Stimulated activated CD4-positive, alpha-beta T cell treated with anti-CD3 and anti-CD28 coated beads, Interleukin-15, amount 100 ng/mL, for 24 hours (primary cell): ENCODE measurements at regions not wholly inside any gene's neighbourhood (a gene's known extent, or its start where the extent isn't known, plus 50 kb on each side); places are given as distances from the start of the nearest gene placed in this dataset.
"Not testable (repeated sequence)": the region's sequence is repeated elsewhere in the genome, so short reads cannot be mapped to it uniquely, and the experiment has no call there.

Experiments
- DNase-seq: peaks from one replicate; pipeline ENCODE4 v3.0.0-alpha.2; 2020

DNA sequence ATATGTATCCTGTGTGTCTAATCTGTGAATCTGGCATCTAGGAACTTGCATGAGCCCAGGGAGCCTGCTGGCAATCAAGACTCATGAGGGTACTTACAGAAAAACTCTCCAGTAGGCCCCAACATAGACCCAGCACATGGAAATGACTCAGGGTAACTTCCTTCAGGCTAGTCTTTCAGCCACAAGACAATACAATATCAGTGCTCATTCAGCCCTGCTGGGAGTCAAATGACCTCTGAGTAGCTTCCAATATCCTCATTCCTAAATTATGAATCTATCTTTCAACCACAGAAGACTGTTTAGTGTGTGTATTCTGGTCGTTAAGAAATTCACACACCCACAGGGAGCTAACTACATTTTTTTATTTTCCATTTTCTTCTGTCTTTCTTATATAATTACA, 1273.0 kb downstream of the EFNA5 start:
- no peak for DNase-seq

DNA sequence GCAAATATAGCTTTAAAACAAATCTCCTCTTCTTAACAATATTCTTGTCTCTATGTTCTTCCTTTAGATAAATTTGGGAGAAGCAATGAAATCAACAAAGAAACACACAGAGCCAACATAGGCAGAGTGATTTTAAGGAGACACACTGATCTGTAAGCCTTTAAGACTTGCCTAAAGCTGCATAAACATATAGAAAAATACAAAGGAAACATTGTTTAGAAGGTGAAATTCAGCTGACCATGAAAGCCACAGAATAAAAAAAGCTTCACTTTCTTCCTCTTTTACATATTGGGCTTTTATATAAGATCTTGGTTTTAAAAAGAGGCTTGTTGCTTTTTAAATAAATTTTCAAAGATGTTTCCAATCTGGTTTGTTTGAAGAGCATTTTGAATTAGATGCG, 1277.5 kb downstream of the EFNA5 start:
- DNase-seq, result no peak

DNA sequence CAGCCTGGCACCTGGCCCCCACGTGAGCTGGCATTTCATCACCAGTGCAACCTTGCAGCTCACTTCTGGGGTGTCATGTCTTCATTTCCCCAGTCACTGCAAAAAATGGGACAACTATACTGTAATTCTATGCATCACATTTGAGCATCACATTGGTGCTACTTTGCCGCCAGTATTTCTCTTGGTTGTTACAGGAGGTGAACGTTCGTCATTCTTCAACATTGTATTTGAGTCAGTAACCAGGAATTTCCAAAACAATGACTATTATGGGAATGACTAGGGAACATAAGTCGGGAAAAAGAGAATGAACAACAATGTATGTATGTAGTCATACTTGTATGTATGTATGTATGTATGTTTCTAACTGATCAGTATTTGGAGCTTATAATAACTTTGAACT, 1278.0 kb downstream of the EFNA5 start:
- no peak for DNase-seq

DNA sequence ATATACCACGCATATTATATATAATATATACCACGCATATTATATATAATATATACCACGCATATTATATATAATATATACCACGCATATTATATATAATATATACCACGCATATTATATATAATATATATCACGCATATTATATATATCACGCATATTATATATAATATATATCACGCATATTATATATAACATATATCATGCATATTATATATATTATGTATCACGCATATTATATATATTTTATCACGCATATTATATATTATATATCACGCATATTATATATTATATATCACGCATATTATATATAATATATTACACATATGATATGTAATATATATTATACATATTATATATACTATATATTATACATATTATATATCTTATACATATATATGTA, 1283.0 kb downstream of the EFNA5 start:
- not testable (repeated sequence) for DNase-seq

DNA sequence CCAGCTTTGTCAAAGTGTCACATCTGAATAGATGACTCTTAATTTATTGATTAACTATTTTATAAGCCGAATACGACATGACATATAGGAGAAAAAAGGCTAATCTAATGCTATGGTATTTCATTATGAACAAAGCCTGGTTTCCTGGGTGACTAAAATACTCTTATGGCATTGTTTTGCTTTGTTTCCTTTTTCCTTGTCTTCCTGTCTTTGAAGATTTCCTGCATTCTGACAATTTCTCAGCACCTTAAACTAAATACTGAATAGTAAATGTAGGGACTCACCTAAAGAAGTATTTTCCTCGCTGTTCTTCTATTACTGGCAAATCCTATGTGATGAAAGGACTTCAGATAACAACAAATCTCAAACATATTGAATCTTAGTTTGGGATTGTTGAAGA, 1284.5 kb downstream of the EFNA5 start:
- DNase-seq, result no peak

DNA sequence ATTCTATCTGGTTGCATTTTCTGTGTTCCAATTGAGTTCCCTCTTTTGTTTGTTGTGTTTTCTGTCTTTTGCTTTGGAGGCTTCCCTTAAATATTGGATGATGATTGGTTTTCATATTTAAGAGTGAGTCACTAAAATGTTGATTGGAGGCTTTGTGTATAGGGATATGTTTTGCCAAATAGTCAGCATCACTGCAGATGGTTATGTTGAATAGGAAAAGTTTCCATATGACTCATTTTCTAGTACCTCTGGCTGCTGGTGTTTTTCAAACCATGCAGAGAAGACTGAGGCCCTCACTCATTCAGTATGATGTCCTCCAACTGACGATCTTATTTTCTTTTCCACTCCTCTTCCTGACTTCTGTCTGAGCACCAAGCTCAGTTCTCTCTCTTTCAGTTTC, 1290.0 kb downstream of the EFNA5 start:
- no peak for DNase-seq

DNA sequence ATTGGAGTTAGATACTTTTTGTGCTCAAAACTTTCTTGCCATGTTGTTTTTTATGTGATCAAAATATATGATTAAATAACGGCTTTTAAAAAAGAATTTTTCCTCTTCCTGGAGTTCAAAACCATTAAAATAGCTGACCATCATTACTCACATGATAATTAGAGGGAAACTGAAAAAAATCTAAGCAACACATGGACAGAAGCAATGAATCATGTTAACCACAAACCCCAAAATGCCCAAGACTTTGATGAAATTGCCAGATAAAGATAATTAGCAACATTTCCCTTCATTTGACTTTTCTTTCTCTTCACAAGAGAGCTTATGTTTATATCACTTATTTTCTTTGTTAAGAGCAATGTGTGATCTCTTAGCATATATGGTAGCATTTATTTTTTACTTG, 1294.2 kb downstream of the EFNA5 start:
- DNase-seq, result no peak

DNA sequence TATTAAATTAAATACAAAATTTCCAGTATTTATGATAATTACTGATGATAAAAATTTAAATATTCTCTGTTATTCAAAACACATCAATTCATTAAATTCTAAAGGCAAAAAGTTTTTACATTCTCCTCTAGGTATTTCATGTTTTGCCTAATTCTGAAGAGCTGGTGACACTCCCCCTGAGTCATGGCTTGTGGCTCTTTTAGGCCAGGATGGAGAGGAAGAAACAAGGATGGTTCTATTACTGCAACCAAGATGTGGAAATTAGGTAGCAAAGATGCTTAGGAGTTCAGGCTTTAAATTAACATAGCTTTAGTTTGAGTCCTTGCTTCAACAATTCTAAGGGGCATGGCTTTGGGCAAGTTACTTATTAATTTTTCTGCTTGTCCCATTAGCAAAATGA, 1295.8 kb downstream of the EFNA5 start:
- no peak for DNase-seq

DNA sequence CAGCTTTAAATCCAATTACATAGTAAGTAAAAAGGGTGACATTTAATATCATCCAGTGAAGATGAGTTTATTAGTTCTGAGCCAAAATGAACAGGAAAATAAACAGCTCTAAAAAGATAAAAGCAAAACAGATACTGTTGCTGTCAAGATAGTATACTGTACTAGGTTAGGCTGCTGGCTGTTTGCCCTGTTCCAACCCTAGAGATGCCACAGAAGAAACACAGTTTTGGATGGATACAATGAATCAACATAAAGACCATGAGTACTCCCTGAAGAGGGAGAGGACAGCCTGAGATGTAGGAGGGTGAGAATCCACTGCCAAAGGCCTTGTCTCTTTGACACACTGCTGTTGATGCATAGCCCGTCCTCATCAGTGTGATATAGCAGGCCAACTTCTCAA, 1302.7 kb downstream of the EFNA5 start:
- DNase-seq, result no peak

DNA sequence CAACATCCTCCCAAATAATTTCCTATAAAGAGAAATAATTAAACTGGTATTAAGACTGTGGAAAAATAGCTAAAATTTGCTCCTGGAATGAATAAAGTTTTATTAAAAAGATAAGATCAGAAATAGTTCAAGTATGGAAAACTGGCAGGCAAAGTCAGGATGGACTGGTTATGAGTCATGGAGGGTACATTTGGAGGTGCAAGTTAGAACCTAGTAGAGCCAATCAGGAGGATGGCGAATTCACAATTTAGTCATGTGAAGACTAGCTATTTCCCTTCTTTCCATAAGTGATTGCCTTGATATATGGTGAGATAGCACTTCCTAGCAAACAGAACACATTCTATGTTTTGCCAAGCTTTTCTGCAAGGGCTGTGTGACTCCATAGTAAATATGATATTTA, 1303.5 kb downstream of the EFNA5 start:
- DNase-seq, result no peak

DNA sequence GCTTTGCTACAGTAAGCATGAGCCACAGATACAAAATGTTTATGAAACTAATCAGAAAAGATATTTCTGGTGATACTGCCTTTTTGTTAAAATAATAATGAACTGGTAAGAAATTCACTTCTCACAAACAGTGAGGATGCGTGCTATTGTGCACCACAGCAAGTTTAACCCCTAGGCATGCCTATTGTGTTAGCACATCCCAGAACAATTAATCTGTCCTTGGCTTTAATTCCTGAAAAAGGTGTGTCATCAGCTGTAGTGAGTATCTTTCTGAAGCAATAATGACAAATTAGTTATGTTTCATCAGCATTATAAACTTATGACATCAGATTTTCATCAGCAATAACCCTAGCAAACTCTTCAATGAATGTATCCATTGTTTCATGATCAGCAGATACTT, 1307.2 kb downstream of the EFNA5 start:
- no peak for DNase-seq

DNA sequence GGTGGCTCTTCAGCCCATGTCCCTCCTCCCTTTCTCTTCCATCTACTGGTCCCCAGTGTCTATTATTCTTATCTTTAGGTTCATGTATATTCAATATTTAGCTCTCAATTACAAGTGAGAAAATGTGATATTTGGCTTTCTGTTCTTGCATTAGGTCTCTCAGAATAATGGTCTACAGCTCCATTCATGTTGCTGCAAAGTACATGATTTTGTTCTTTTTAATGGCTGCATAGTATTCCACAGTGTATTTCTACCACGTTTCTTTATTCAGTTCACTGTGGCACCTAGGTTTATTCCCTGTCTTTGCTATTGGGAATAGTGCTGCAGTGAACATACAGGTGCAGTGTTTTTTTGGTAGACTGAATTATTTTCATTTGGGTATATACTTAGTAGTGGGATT, 1308.8 kb downstream of the EFNA5 start:
- DNase-seq, result no peak

DNA sequence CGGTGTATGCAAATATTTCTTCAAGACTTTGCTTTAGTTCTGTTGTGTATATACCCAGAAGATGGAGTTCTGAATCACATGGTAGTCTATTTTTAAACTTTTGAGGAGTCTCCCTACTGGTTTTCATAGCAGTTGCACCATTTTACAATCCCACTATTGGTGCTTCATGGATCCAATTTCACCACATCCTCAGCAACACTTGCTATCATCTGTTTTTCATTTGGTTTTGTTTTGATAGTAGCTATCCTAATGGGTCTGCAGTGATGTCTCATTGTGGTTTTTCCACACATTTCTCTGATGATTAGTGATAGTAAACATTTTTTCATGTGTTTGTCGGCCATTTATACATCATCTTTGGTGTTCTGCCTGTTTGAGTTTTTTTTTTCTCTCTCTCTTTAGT, 1339.3 kb downstream of the EFNA5 start:
- no peak for DNase-seq

DNA sequence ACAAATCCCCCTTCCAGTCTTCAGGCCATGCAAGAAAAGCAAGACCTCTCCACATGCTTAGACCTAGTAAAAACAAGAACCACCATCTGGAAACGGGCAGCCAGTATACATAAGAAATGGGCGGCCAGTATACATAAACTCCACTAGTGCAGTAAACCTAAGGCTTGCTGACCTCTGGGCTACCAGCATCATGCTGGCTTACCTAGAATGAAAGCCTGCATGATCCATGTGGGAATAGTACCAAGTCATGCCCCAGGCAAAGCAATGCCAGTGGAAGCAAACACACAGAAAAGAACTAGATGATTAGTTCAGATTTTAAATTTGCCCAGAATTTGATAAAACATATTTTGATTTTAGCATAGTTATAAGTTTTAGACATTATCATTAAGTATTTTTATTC, 1346.4 kb downstream of the EFNA5 start:
- no peak for DNase-seq

DNA sequence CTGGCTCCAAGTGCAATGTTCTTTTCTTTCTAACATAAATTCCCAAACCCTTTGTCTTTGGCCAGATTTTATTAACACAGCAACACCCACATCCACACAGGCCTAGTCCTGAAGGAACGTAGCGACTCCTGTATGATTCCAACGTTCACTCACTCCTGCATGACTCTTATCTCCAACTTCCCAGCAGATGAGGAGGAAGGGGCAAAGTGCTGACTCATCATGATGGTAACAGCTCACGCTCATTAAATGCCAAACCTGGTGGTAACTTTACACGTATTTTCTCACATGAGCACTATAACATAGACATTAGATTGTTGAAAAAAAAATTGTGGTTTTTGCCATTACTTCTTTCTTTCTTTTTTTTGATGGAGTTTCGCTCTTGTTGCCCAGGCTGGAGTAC, 1349.5 kb downstream of the EFNA5 start:
- no peak for DNase-seq

DNA sequence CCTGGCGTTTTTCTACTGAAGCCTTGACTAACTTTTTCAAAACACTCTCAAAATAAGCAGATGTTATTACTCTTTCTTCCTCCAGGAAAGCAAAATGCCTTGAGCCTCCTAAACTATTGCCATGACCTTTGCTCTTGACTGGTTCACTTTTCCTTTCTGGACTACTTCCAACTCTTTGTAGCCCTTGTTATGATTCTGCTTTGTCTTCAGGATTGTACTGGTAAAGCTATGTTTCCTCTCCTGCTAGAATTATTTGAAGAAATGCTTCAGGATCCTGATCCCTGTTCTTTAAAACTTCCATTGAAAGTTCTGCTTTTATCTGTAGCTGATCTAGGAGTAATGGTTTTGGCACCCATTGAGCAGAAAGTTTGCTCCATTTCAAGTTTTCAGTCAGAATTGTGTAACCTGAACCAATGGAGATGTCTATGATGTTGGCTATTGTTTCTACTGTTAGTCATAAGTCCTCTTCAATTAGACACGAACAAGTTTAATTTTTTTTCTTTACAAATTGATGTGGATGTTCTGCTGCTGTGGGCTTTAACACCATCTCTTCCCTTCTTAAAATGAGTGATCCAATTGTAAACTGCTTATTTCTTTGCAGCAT, 1356.4 kb downstream of the EFNA5 start:
- no peak for DNase-seq

DNA sequence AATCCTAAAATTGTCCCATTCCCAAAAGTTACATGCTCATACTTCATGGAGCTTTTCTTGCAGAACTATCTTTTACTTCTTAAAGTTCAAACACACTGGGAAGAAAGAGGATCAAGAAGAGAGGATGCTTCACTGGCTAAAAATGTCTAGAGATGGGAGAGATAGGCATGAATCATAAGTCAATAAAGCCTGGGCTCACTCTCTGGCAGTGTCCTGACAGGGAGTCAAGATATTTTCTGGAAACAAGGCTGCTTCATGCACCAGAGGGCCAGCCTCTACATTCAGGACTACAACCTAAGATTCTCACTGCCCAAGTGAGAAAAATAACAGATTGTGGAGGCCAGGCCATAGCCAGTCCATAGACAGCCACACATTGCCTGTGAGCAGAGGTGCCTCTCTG, 1358.4 kb downstream of the EFNA5 start:
- no peak for DNase-seq

DNA sequence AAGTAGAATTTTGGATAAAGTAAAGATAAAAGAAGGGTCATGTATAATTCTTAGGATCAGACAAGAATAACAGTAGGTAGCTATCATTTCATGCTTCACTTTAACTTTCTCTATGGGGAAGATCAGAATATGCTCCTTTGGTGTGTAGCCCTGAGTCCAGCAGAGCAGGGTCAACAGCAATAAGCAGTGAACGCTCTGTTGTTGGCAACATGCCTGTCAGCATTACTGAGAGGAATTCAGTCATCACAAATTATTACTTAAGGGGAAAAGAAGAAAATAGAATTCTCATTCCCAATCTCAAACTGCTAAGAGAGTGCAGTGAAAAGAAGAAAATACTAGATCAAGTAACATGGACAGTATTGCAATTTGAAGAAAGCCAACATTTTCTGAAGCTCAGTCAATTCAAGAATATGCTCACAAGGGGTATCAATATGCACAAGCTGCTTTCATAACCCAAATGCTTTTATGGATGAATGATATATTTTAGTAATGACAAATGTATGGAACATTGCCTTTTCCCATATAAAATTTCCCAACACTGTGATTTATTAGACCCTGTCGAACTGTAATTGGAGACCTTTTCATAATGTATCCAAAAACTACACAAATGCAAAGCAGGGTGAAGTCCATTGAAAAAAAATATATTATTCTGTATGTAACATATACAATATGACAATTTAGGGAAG, 1359.4 kb downstream of the EFNA5 start:
- DNase-seq, result no peak

DNA sequence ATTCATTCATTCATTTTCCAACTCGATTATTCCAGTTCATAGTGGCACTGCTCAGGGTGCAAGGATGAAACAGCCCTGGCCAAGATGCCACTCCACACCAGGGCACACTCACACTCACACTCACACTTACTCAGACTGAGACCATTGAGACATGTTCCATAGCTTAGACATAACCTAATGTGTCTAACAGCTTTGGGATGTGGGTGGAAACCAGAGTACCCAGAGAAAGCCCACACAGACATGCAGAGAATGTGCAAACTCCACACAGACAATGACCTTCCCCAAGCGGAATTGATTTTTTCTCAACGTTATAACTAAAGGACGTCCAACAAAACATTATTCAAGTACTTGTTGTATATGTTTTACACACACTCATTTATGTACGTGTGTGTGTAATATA, 1363.5 kb downstream of the EFNA5 start:
- no peak for DNase-seq

DNA sequence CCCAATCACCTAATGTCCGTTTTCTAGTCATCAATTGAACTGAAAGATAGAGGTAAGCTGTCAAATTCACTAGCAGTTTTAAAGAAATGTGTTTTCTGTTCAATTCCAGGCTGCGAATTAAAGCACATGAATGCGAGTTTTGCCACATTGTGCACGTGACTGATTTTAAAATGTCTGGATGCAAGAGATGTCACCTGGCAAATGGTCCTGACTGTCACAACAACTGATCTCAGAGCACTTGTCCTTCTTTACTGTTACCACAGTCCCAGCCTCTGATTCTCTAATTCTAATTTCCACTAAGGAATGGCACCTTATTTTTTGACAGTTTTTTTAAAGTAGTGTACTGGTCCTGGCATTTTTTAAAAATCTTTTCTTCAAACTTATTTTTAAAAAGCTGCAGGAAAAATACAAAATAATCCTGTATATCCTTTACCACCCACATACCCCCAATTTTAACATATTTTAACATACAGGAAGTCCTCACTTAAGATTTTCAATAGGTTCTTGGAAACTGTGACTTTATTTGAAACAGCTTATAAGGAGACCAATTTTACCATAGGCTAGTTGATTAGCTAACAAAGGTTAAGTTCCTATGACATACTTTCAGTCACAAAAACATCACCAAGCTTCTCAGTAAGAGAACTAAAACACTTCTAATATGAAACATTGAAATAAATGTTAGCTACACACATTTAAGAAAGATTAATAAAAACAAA, 1364.3 kb downstream of the EFNA5 start:
- no peak for DNase-seq

DNA sequence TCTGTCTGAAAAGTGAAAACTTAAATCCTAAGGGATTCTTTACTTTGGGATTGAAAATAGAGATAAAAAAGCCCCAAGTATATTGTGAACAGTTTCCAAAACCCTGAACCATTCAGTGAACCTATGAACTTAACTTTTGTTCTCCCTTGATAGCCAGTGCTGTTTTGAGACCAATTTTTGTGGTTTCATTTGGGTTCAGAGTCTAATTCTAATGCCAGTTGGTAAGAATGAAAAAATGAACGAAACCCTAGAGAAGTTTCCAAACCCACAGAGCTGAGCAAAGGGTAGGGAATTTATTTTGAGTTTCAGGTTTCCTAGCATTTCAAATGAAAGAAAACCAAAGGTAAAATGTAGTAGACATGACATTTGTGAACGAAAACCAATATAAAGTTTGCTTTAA, 1366.8 kb downstream of the EFNA5 start:
- DNase-seq, result no peak

DNA sequence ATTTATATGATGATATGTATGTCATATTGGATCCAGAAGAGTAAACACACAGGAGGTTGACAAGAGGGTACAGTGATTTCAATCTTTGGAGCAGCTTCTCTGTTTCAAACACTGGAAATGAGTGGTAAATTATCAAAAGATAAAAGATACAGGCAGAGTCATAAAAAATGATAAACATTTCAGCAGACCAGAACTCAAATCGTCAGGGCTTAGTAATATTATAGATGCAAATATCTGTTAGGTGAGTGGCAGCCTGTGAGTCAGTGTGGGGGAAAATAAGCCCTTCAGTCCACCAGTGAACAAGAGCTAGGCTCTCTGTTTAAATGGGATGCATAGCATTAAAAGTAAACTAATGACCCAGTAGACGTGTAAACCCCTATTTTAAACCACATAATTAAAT, 1378.1 kb downstream of the EFNA5 start:
- DNase-seq, result no peak

DNA sequence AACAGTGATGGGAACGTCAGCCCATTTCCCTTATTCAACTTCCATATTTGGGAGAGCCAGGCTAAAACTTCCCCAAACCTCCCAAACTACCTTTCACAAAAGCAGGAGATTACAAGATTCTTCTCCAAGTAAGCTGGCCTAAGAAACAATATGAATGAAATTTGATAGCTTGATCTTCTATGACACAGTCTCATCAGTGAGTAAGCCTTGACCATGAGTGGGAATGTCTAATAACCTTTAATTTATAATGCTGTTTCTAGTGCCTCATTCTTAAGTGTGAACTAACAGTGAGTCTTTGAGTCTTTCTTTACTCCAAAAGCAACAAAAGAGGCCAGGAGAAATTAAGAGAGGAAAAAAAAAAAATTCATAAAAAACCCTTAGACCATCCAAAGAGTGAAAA, 1379.9 kb downstream of the EFNA5 start:
- no peak for DNase-seq

DNA sequence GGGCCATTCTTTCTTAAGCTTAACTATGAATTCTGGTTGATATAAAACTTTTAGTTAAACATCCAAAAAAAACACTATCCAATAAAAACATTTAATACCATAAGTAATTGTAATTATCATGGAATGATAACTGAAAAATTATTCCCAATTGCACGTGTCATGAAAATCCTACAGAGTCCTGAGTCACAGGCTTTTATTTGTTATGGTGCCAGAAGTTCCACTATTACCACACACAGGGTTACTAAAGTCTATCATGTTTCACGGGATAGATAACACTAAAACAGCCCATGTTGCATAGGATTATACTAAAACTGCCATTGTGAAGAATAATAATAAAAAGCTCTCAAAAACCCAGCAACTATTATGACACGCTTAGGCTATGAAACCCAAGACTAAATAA, 1381.8 kb downstream of the EFNA5 start:
- no peak for DNase-seq
